Smooth muscle cell (in vitro differentiated cells): ENCODE measurements at regions not wholly inside any gene's neighbourhood (a gene's known extent, or its start where the extent isn't known, plus 50 kb on each side); places are given as distances from the start of the nearest gene placed in this dataset.
"Not testable (repeated sequence)": the region's sequence is repeated elsewhere in the genome, so short reads cannot be mapped to it uniquely, and the experiment has no call there.

Source experiments
- DNase-seq: peaks from one replicate; lab custom pipeline; 2025; ENCODE audit not compliant: unreplicated experiment; lab: John Stamatoyannopoulos, UW
- H2AFZ ChIP-seq: fragments of 200-600 bp; sonication (generic); 2 replicates; pipeline ENCODE4 v1.6.0; 2016; ENCODE audit warnings: antibody characterized with exemption, low read depth, mild to moderate bottlenecking
- H3F3A ChIP-seq: fragments of 200-600 bp; sonication (generic); 2 replicates; pipeline ENCODE4 v1.6.0; 2017; ENCODE audit warnings: antibody characterized with exemption, low read depth
- H3K27ac ChIP-seq: fragments of 200-600 bp; sonication (generic); 2 replicates; pipeline ENCODE4 v1.5.1; 2016; ENCODE audit warnings: low read depth, mild to moderate bottlenecking
- H3K27me3 ChIP-seq: fragments of 200-600 bp; sonication (generic); 2 replicates; pipeline ENCODE4 v1.6.1; 2016; ENCODE audit warnings: low read depth, mild to moderate bottlenecking
- H3K36me3 ChIP-seq: fragments of 200-600 bp; sonication (generic); 2 replicates; pipeline ENCODE4 v1.5.1; 2016; ENCODE audit warnings: low read depth
- H3K4me1 ChIP-seq: fragments of 200-600 bp; sonication (generic); 2 replicates; pipeline ENCODE4 v1.5.1; 2016; ENCODE audit warnings: low read depth
- H3K4me2 ChIP-seq: fragments of 200-600 bp; sonication (generic); 2 replicates; pipeline ENCODE4 v1.6.0; 2016; ENCODE audit warnings: mild to moderate bottlenecking
- H3K4me3 ChIP-seq: fragments of 200-600 bp; sonication (generic); 2 replicates; pipeline ENCODE4 v1.5.1; 2016; ENCODE audit warnings: mild to moderate bottlenecking
- H3K79me2 ChIP-seq: fragments of 200-600 bp; sonication (generic); 2 replicates; pipeline ENCODE4 v1.6.0; 2016; ENCODE audit warnings: low read depth, mild to moderate bottlenecking
- H3K9ac ChIP-seq: fragments of 200-600 bp; sonication (generic); 2 replicates; pipeline ENCODE4 v1.6.0; 2016; ENCODE audit warnings: low read depth
- H3K9me3 ChIP-seq: fragments of 200-600 bp; sonication (generic); replicated peaks from 2 replicates; pipeline ENCODE4 v1.5.1; 2016; ENCODE audit warnings: low read depth
- H4K20me1 ChIP-seq: fragments of 200-600 bp; sonication (generic); 2 replicates; pipeline ENCODE4 v1.6.0; 2016; ENCODE audit warnings: low read depth
- WGBS: methylation state at CpG from one replicate; pipeline ENCODE4 v1.1.7; 2016; ENCODE audit warnings: low lambda C conversion rate; 5-methylcytosine and 5-hydroxymethylcytosine counted together
- TF ChIP-seq, protein P1 (sequence below): fragments of 200-600 bp; sonication (generic); IDR thresholded peaks from 2 replicates; pipeline ENCODE4 v1.5.1; 2017; ENCODE audit warnings: borderline replicate concordance, mild to moderate bottlenecking, antibody characterized with exemption; ENCODE audit not compliant: insufficient read depth, poor library complexity, severe bottlenecking

GRCh38 chr2:221948076-221948475, 350.7 kb downstream of the PAX3 start:
- Histone ChIP-seq H3K4me3 (no peak overlapping the region), H3K27ac (no peak overlapping the region), H3K36me3 (no peaks in the 10 kb centered on the region), H2AFZ (no peak overlapping the region), H3K27me3 (peaks cover 11% of the 10 kb centered on the region), H3K79me2 (no peaks in the 10 kb centered on the region), H3K9me3 (no peaks in the 10 kb centered on the region), H3K4me2 (no peak overlapping the region), H3K4me1 (no peaks in the 10 kb centered on the region), H3K9ac (no peak overlapping the region), H3F3A (no peaks in the 10 kb centered on the region), H4K20me1 (no peaks in the 10 kb centered on the region)
- WGBS: 95% methylated on average over 8 of the region's 8 CpGs
- DNase-seq: no peak
- TF ChIP-seq, protein P1, sequence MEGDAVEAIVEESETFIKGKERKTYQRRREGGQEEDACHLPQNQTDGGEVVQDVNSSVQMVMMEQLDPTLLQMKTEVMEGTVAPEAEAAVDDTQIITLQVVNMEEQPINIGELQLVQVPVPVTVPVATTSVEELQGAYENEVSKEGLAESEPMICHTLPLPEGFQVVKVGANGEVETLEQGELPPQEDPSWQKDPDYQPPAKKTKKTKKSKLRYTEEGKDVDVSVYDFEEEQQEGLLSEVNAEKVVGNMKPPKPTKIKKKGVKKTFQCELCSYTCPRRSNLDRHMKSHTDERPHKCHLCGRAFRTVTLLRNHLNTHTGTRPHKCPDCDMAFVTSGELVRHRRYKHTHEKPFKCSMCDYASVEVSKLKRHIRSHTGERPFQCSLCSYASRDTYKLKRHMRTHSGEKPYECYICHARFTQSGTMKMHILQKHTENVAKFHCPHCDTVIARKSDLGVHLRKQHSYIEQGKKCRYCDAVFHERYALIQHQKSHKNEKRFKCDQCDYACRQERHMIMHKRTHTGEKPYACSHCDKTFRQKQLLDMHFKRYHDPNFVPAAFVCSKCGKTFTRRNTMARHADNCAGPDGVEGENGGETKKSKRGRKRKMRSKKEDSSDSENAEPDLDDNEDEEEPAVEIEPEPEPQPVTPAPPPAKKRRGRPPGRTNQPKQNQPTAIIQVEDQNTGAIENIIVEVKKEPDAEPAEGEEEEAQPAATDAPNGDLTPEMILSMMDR: no peak

DNA sequence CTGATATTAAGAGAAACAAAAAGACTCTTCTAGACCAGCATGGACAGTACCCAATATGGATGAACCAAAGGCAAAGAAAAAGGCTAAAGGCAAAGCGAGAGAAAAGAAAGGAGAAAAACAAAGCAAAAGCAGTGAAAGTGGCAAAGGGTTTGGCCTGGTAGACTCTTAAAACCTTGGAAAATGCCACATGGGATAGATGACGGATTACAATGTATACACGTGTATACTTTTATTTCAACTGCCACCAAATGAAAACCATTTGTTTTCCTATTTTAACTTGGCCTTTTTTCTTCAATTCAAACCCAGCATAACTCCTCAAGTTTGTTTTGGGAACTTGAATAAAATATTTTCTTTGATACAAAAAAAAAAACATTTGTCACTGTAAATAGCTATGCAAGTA, 354.3 kb downstream of the PAX3 start:
- not testable (repeated sequence) for H3K4me3 ChIP-seq, H3F3A ChIP-seq, H3K9ac ChIP-seq, H4K20me1 ChIP-seq, H3K4me2 ChIP-seq, H3K79me2 ChIP-seq, H3K27ac ChIP-seq, H3K9me3 ChIP-seq, H2AFZ ChIP-seq, H3K27me3 ChIP-seq, H3K36me3 ChIP-seq, H3K4me1 ChIP-seq, DNase-seq
- WGBS: 87% methylated on average over 3 of the region's 3 CpGs

- no peak overlapping the region for H2AFZ ChIP-seq
- no peak for DNase-seq
Measured at GRCh38 chr2:221943076-221943810, 355.6 kb downstream of the PAX3 start.

GRCh38 chr2:221931251-221931991, 359.3 kb upstream of the EPHA4 start:
- Histone ChIP-seq H3K36me3 (no peaks in the 10 kb centered on the region), H3K79me2 (no peaks in the 10 kb centered on the region), H3F3A (no peaks in the 10 kb centered on the region), H3K9me3 (no peaks in the 10 kb centered on the region), H3K9ac (no peak overlapping the region), H2AFZ (no peak overlapping the region), H3K4me3 (no peak overlapping the region), H4K20me1 (no peaks in the 10 kb centered on the region), H3K4me1 (peaks cover 3% of the 10 kb centered on the region), H3K27me3 (no peaks in the 10 kb centered on the region), H3K27ac (no peak overlapping the region), H3K4me2 (no peak overlapping the region)
- TF ChIP-seq, protein P1: no peak
- DNase-seq: no peak
- 44% methylated on average over 6 of the region's 6 CpGs for WGBS

More at GRCh38 chr2:221943076-221943810, 355.6 kb downstream of the PAX3 start:
- H4K20me1 ChIP-seq: no peaks in the 10 kb centered on the region
- H3K27me3 ChIP-seq: no peaks in the 10 kb centered on the region
- H3K4me1 ChIP-seq: no peaks in the 10 kb centered on the region
- H3K27ac ChIP-seq: no peak overlapping the region
- no peak overlapping the region for H3K9ac ChIP-seq
- WGBS: 82% methylated on average over 2 of the region's 2 CpGs
- no peaks in the 10 kb centered on the region for H3F3A ChIP-seq
- no peaks in the 10 kb centered on the region for H3K36me3 ChIP-seq
- TF ChIP-seq, protein P1: no peak
- H3K79me2 ChIP-seq: no peaks in the 10 kb centered on the region
- H3K4me3 ChIP-seq: no peak overlapping the region
- H3K4me2 ChIP-seq: no peak overlapping the region
- no peaks in the 10 kb centered on the region for H3K9me3 ChIP-seq
